ENCODE measurements at regions not wholly inside any gene's neighbourhood (a gene's known extent, or its start where the extent isn't known, plus 50 kb on each side); places are given as distances from the start of the nearest gene placed in this dataset.

GRCh38 chr6:134456226-134456625 is 138.3 kb upstream of the SGK1 start:
- ChIA-PET POLR2A (ENCODE audit: unreplicated experiment) (no interaction called here), CTCF (interaction anchor here (0.7 kb wide), 1 partner anchor 85 kb away, joined by 3 read pairs; no protein-coding TSS in a partner anchor)
- Histone ChIP-seq H3K9me2 (ENCODE audit: insufficient read depth) (no peaks in the 10 kb centered on the region), H3K4me3 (no peak overlapping the region), H3K79me2 (ENCODE audit: low read depth) (no peaks in the 10 kb centered on the region), H3K4me1 (replicated peaks; ENCODE audit: insufficient read depth) (peaks cover 20% of the 10 kb centered on the region), H3K4me2 (no peak overlapping the region), H3K36me3 (ENCODE audit: low read depth) (no peaks in the 10 kb centered on the region), H3K27ac (no peak overlapping the region), H2AFZ (no peak overlapping the region), H3K9me3 (ENCODE audit: insufficient read depth, low read depth) (no peaks in the 10 kb centered on the region), H3F3A (ENCODE audit: insufficient read depth, low read depth) (no peaks in the 10 kb centered on the region; the same call in 1 of the 2 replicates), H3K27me3 (ENCODE audit: insufficient read depth, low read depth) (no peaks in the 10 kb centered on the region), H4K20me1 (ENCODE audit: insufficient read depth) (no peaks in the 10 kb centered on the region)
- no peak for TF ChIP-seq CTCF (conservative IDR thresholded peaks at IDR 0.05)
- TF ChIP-seq EZH2 (IDR thresholded peaks at IDR 0.05; ENCODE audit: low read depth), result no peak
- intact Hi-C loops (cut with micrococcal nuclease; ENCODE audit: unreplicated experiment), result no loop called here
- no peak for DNase-seq
- BruUV-seq (replicated peaks), result no TSS peak

- H3F3A ChIP-seq (ENCODE audit: insufficient read depth, low read depth), result no peaks in the 10 kb centered on the region; the same call in 1 of the 2 replicates
- H3K4me2 ChIP-seq, result no peak overlapping the region
- H4K20me1 ChIP-seq (ENCODE audit: insufficient read depth), result no peaks in the 10 kb centered on the region
- H3K27ac ChIP-seq, result no peak overlapping the region
- H3K79me2 ChIP-seq (ENCODE audit: low read depth), result no peaks in the 10 kb centered on the region
- CTCF ChIA-PET, result no interaction called here
- H3K9me2 ChIP-seq (ENCODE audit: insufficient read depth), result no peaks in the 10 kb centered on the region
- H3K4me3 ChIP-seq, result no peak overlapping the region
- no TSS peak for BruUV-seq (replicated peaks)
- peaks cover 20% of the 10 kb centered on the region for H3K4me1 ChIP-seq (replicated peaks; ENCODE audit: insufficient read depth)
- no peaks in the 10 kb centered on the region for H3K9me3 ChIP-seq (ENCODE audit: insufficient read depth, low read depth)
- intact Hi-C loops (cut with micrococcal nuclease; ENCODE audit: unreplicated experiment), result no loop called here
- DNase-seq, result no peak
- no peak overlapping the region for H2AFZ ChIP-seq
- H3K27me3 ChIP-seq (ENCODE audit: insufficient read depth, low read depth), result no peaks in the 10 kb centered on the region
- no peaks in the 10 kb centered on the region for H3K36me3 ChIP-seq (ENCODE audit: low read depth)
- POLR2A ChIA-PET (ENCODE audit: unreplicated experiment), result no interaction called here
- TF ChIP-seq EZH2 (IDR thresholded peaks at IDR 0.05; ENCODE audit: low read depth) (no peak), CTCF (conservative IDR thresholded peaks at IDR 0.05) (no peak)
These were observed 137.4 kb upstream of the SGK1 start for GRCh38 chr6:134455319-134455718.

- intact Hi-C loops (cut with micrococcal nuclease; ENCODE audit: unreplicated experiment), result no loop called here
- Histone ChIP-seq H3K9me2 (ENCODE audit: insufficient read depth) (no peaks in the 10 kb centered on the region), H3K4me3 (no peak overlapping the region), H3K36me3 (ENCODE audit: low read depth) (no peaks in the 10 kb centered on the region), H3K27me3 (ENCODE audit: insufficient read depth, low read depth) (no peaks in the 10 kb centered on the region), H4K20me1 (ENCODE audit: insufficient read depth) (no peaks in the 10 kb centered on the region), H3K79me2 (ENCODE audit: low read depth) (no peaks in the 10 kb centered on the region), H3K27ac (no peak overlapping the region), H2AFZ (no peak overlapping the region), H3K4me2 (no peak overlapping the region), H3F3A (ENCODE audit: insufficient read depth, low read depth) (no peaks in the 10 kb centered on the region; the same call in 1 of the 2 replicates), H3K4me1 (replicated peaks; ENCODE audit: insufficient read depth) (peaks cover 20% of the 10 kb centered on the region), H3K9me3 (ENCODE audit: insufficient read depth, low read depth) (no peaks in the 10 kb centered on the region)
- no TSS peak for BruUV-seq (replicated peaks)
- CTCF ChIA-PET, result no interaction called here
- no peak for DNase-seq
- POLR2A ChIA-PET (ENCODE audit: unreplicated experiment), result no interaction called here
- TF ChIP-seq EZH2 (IDR thresholded peaks at IDR 0.05; ENCODE audit: low read depth) (no peak), CTCF (conservative IDR thresholded peaks at IDR 0.05) (no peak)
These were observed 136.9 kb upstream of the SGK1 start for GRCh38 chr6:134454794-134455193.
